H1 (cell line): ENCODE measurements at regions not wholly inside any gene's neighbourhood (a gene's known extent, or its start where the extent isn't known, plus 50 kb on each side); places are given as distances from the start of the nearest gene placed in this dataset.

Experiments
- CTCF ChIA-PET: fragments of 300-600 bp; sonication (Branson Sonifier 250); formaldehyde crosslinking; loops from one replicate; lab custom pipeline; 2021; ENCODE audit not compliant: partially characterized antibody; lab: Charles Lee
- POLR2A ChIA-PET: fragments of 300-600 bp; sonication (Branson Sonifier 250); formaldehyde crosslinking; loops from one replicate; lab custom pipeline; 2021; ENCODE audit warnings: inconsistent platforms; ENCODE audit not compliant: partially characterized antibody; lab: Charles Lee
- DNase-seq, 2 experiments: peaks; one replicate each; pipeline versions ENCODE4 v3.0.0 to v3.0.0-alpha.2; 2010 to 2022; ENCODE audit warnings: low spot score in 2 of 2, low read depth in 1 of 2, mixed read lengths in 1 of 2
- FAIRE-seq: peaks from 2 replicates; lab custom pipeline; 2011; peaks lifted over from hg19 to GRCh38; lab: Jason Lieb, UNC
- H2AFZ ChIP-seq: 2 replicates; pipeline ENCODE4 v1.8.1; 2012; ENCODE audit warnings: low read length, inconsistent platforms
- H2AK5ac ChIP-seq: 2 replicates; pipeline ENCODE4 v1.6.1; 2013; ENCODE audit warnings: low read depth, low read length
- H2BK120ac ChIP-seq: replicated peaks from 2 replicates; pipeline ENCODE3; 2013; ENCODE audit warnings: low read depth, low read length, inconsistent platforms
- H2BK12ac ChIP-seq: 2 replicates; pipeline ENCODE4 v1.6.1; 2013; ENCODE audit warnings: low read depth, low read length
- H2BK15ac ChIP-seq: 2 replicates; pipeline ENCODE4 v1.6.1; 2013; ENCODE audit warnings: low read length
- H2BK20ac ChIP-seq: 2 replicates; pipeline ENCODE4 v1.6.1; 2013; ENCODE audit warnings: low read length
- H2BK5ac ChIP-seq: 2 replicates; pipeline ENCODE4 v1.6.1; 2013; ENCODE audit warnings: low read depth, low read length
- H3K14ac ChIP-seq: 2 replicates; pipeline ENCODE4 v1.6.1; 2013; ENCODE audit warnings: inconsistent platforms; ENCODE audit not compliant: insufficient read length
- H3K18ac ChIP-seq: 2 replicates; pipeline ENCODE4 v1.6.1; 2013; ENCODE audit warnings: low read length; ENCODE audit errors: extremely low read depth
- H3K23ac ChIP-seq: 2 replicates; pipeline ENCODE4 v1.6.1; 2013; ENCODE audit warnings: inconsistent platforms; ENCODE audit not compliant: insufficient read length
- H3K23me2 ChIP-seq: 2 replicates; pipeline ENCODE4 v1.6.1; 2013; ENCODE audit warnings: low read depth, low read length
- H3K27ac ChIP-seq: 2 replicates; pipeline ENCODE4 v1.6.1; 2011; ENCODE audit warnings: low read depth, low read length, inconsistent platforms
- H3K27me3 ChIP-seq, 4 experiments: replicated peaks in 1 of 4; 1 replicate in 1 of 4; 2 replicates in 3 of 4; pipeline versions ENCODE4 v1.6.1 to v1.8.1; 2011 to 2013; ENCODE audit warnings: low read length in 3 of 4, mild to moderate bottlenecking in 3 of 4, inconsistent platforms in 2 of 4, mixed read lengths in 2 of 4, moderate library complexity in 1 of 4; ENCODE audit not compliant: control insufficient read depth in 3 of 4, insufficient read depth in 3 of 4; ENCODE audit errors: extremely low read depth in 1 of 4
- H3K36me3 ChIP-seq, 4 experiments: 2 replicates each; pipeline versions ENCODE4 v1.6.1 to v1.8.1; 2011 to 2013; ENCODE audit warnings: mild to moderate bottlenecking in 4 of 4, low read length in 3 of 4, moderate library complexity in 2 of 4, control low read depth in 1 of 4, inconsistent platforms in 1 of 4; ENCODE audit not compliant: insufficient read depth in 4 of 4, control insufficient read depth in 2 of 4
- H3K4ac ChIP-seq: replicated peaks from 2 replicates; pipeline ENCODE3; 2013; ENCODE audit warnings: low read length, low read depth, mixed read lengths, inconsistent platforms; ENCODE audit not compliant: insufficient read length
- H3K4me1 ChIP-seq, 4 experiments: replicated peaks in 1 of 4; 1 replicate in 1 of 4; 2 replicates in 3 of 4; pipeline versions ENCODE4 v1.6.1 to v1.8.1; 2011 to 2013; ENCODE audit warnings: low read length in 3 of 4, inconsistent platforms in 2 of 4, mixed read lengths in 1 of 4; ENCODE audit not compliant: insufficient read depth in 4 of 4, control insufficient read depth in 3 of 4
- H3K4me2 ChIP-seq, 2 experiments: 2 replicates each; pipeline versions ENCODE4 v1.6.1 to v1.8.1; 2011 to 2013; ENCODE audit warnings: low read depth in 2 of 2, low read length in 2 of 2, control low read depth in 1 of 2, inconsistent platforms in 1 of 2, mild to moderate bottlenecking in 1 of 2; ENCODE audit not compliant: insufficient read depth in 1 of 2
- H3K4me3 ChIP-seq, 4 experiments: fragments of 200-600, 300-600 bp in 1 of 4; sonication (generic), shearing (Covaris generic), sonication (Bioruptor Twin) in 1 of 4; 2 replicates each; pipeline versions ENCODE4 v1.5.1 to v1.8.1; 2011 to 2016; ENCODE audit warnings: low read length in 4 of 4, low read depth in 3 of 4, control low read depth in 2 of 4, inconsistent platforms in 2 of 4, mild to moderate bottlenecking in 2 of 4, mixed read lengths in 1 of 4, moderate library complexity in 1 of 4; ENCODE audit not compliant: insufficient read depth in 2 of 4; ENCODE audit errors: extremely low read depth in 1 of 4
- H3K56ac ChIP-seq: replicated peaks from 2 replicates; pipeline ENCODE3; 2013; ENCODE audit warnings: low read depth, mild to moderate bottlenecking, mixed read lengths, low read length, inconsistent platforms; ENCODE audit not compliant: insufficient read length
- H3K79me1 ChIP-seq: 2 replicates; pipeline ENCODE4 v1.6.1; 2013; ENCODE audit warnings: low read depth, low read length, control low read depth
- H3K79me2 ChIP-seq, 2 experiments: 2 replicates each; pipeline versions ENCODE4 v1.6.1 to v1.8.1; 2012 to 2013; ENCODE audit warnings: low read length in 2 of 2, mild to moderate bottlenecking in 2 of 2, inconsistent platforms in 1 of 2; ENCODE audit not compliant: insufficient read depth in 2 of 2, control insufficient read depth in 1 of 2
- H3K9ac ChIP-seq, 4 experiments: replicated peaks in 1 of 4; 1 replicate in 1 of 4; 2 replicates in 3 of 4; pipeline versions ENCODE4 v1.6.1 to v1.8.1; 2011 to 2013; ENCODE audit warnings: low read depth in 3 of 4, low read length in 3 of 4, control low read depth in 2 of 4, mild to moderate bottlenecking in 2 of 4, moderate library complexity in 2 of 4, inconsistent platforms in 1 of 4; ENCODE audit errors: extremely low read depth in 1 of 4
- H3K9me3 ChIP-seq, 2 experiments: 2 replicates each; pipeline versions ENCODE4 v1.6.1 to v1.8.1; 2012 to 2013; ENCODE audit warnings: mild to moderate bottlenecking in 2 of 2, moderate library complexity in 2 of 2, control low read depth in 1 of 2, inconsistent platforms in 1 of 2, low read depth in 1 of 2, low read length in 1 of 2, mixed read lengths in 1 of 2; ENCODE audit not compliant: insufficient read depth in 2 of 2
- H4K20me1 ChIP-seq, 2 experiments: replicated peaks in 1 of 2; 2 replicates each; pipeline versions ENCODE3 to v1.8.1; 2011 to 2013; ENCODE audit warnings: inconsistent platforms in 2 of 2, low read length in 2 of 2, mild to moderate bottlenecking in 1 of 2; ENCODE audit not compliant: insufficient read depth in 2 of 2, control insufficient read depth in 1 of 2
- H4K5ac ChIP-seq: 2 replicates; pipeline ENCODE4 v1.6.1; 2013; ENCODE audit warnings: low read length, low read depth, mixed read lengths, inconsistent platforms; ENCODE audit not compliant: insufficient read length
- H4K8ac ChIP-seq: 2 replicates; pipeline ENCODE4 v1.8.0; 2013; ENCODE audit warnings: mild to moderate bottlenecking, moderate library complexity, low read length, inconsistent platforms; ENCODE audit not compliant: insufficient read depth; ENCODE audit errors: extremely low read depth
- H4K91ac ChIP-seq: replicated peaks from 2 replicates; pipeline ENCODE3; 2013; ENCODE audit warnings: low read length, mixed read lengths, inconsistent platforms; ENCODE audit not compliant: insufficient read length
- ATF2 ChIP-seq: IDR thresholded peaks from 2 replicates; pipeline ENCODE4 v1.6.1; 2012; ENCODE audit warnings: low read length, inconsistent platforms
- CTCF ChIP-seq, 3 experiments: IDR thresholded peaks; 1 replicate in 2 of 3; 2 replicates in 1 of 3; pipeline versions ENCODE4 v1.5.1 to v1.6.1; 2011; ENCODE audit warnings: low read length in 3 of 3, mild to moderate bottlenecking in 3 of 3, inconsistent platforms in 2 of 3, low read depth in 1 of 3, moderate library complexity in 1 of 3; ENCODE audit not compliant: insufficient read depth in 1 of 3; ENCODE audit errors: control extremely low read depth in 1 of 3
- E2F6 ChIP-seq: IDR thresholded peaks from 2 replicates; pipeline ENCODE4 v1.6.1; 2012; ENCODE audit warnings: inconsistent platforms
- GABPA ChIP-seq: IDR thresholded peaks from 2 replicates; pipeline ENCODE4 v1.6.1; 2011; ENCODE audit warnings: mild to moderate bottlenecking, low read length, moderate library complexity, borderline replicate concordance; ENCODE audit not compliant: insufficient read depth
- HDAC2 ChIP-seq, 2 experiments: fragments of 300-600 bp in 1 of 2; sonication (generic) in 1 of 2; IDR thresholded peaks; 2 replicates each; pipeline ENCODE4 v1.6.1; 2011 to 2012; ENCODE audit warnings: low read depth in 2 of 2, low read length in 2 of 2, mild to moderate bottlenecking in 2 of 2, moderate library complexity in 2 of 2, borderline replicate concordance in 1 of 2, inconsistent platforms in 1 of 2
- NRF1 ChIP-seq: IDR thresholded peaks from 2 replicates; pipeline ENCODE4 v1.6.1; 2011; ENCODE audit warnings: mild to moderate bottlenecking, low read depth, low read length, improper control_type of control experiment
- RXRA ChIP-seq: IDR thresholded peaks from 2 replicates; pipeline ENCODE4 v1.6.1; 2011; ENCODE audit warnings: low read depth, mild to moderate bottlenecking, low read length, moderate library complexity; ENCODE audit not compliant: insufficient read depth
- SP1 ChIP-seq: IDR thresholded peaks from 2 replicates; pipeline ENCODE4 v1.6.1; 2011; ENCODE audit warnings: low read depth, low read length
- TCF12 ChIP-seq: IDR thresholded peaks from 2 replicates; pipeline ENCODE4 v1.6.1; 2011; ENCODE audit warnings: low read depth, mild to moderate bottlenecking, low read length
- ZNF274 ChIP-seq: IDR thresholded peaks from 2 replicates; pipeline ENCODE4 v1.7.0; 2012; ENCODE audit warnings: low read length, borderline replicate concordance; ENCODE audit errors: extremely low read depth

GRCh38 chr18:73848656-73849055, 299.0 kb downstream of the FBXO15 start:
- Histone ChIP-seq H3K79me2 (no peaks in the 10 kb centered on the region), H2AFZ (no peak overlapping the region), H3K36me3 (no peaks in the 10 kb centered on the region), H4K91ac (no peak overlapping the region), H3K23ac (no peak overlapping the region), H2AK5ac (no peak overlapping the region), H3K9ac (no peak overlapping the region), H2BK20ac (no peak overlapping the region), H3K18ac (no peak overlapping the region), H3K27ac (no peak overlapping the region), H2BK12ac (no peak overlapping the region), H2BK120ac (no peak overlapping the region), H3K9me3 (no peaks in the 10 kb centered on the region), H3K4me3 (no peak overlapping the region), H3K4me1 (peaks cover 0 to 3% (median 0%) of the 10 kb centered on the region in 4 experiments; a peak in 1 of 7 replicates), H3K4ac (no peak overlapping the region), H3K4me2 (no peak overlapping the region), H3K14ac (no peak overlapping the region), H4K20me1 (no peaks in the 10 kb centered on the region), H4K5ac (no peak overlapping the region), H2BK5ac (no peak overlapping the region), H3K23me2 (no peaks in the 10 kb centered on the region), H3K56ac (no peak overlapping the region), H3K79me1 (no peaks in the 10 kb centered on the region), H4K8ac (no peak overlapping the region), H3K27me3 (no peaks in the 10 kb centered on the region), H2BK15ac (no peak overlapping the region)
- no peak for DNase-seq
- no peak for FAIRE-seq
- POLR2A ChIA-PET, result no interaction called here
- CTCF ChIA-PET, result interaction anchor here (0.7 to 1.2 kb wide), 5 partner anchors 8 to 103 kb away, joined by 3 to 5 read pairs (median 3); no protein-coding TSS in a partner anchor
- TF ChIP-seq CTCF (IDR thresholded peaks at IDR 0.05; ENCODE audit: control extremely low read depth in 1 of 3, insufficient read depth in 1 of 3, low read depth in 1 of 3, low read length in 3 of 3) (no peak), ATF2 (no peak), ZNF274 (no peak), TCF12 (no peak), NRF1 (no peak), RXRA (no peak), SP1 (no peak), GABPA (no peak), HDAC2 (IDR thresholded peaks at IDR 0.05; ENCODE audit: borderline replicate concordance in 1 of 2, low read depth in 2 of 2, low read length in 2 of 2) (no peak), E2F6 (no peak)
